Body of pancreas (tissue), 4 donors: ENCODE measurements at regions not wholly inside any gene's neighbourhood (a gene's known extent, or its start where the extent isn't known, plus 50 kb on each side); places are given as distances from the start of the nearest gene placed in this dataset.

ENCODE experiments used
- ATAC-seq: fragments of 150-250 bp; one replicate; pipeline ENCODE4 v1.9.1; 2016
- DNase-seq, 4 donors: peaks; one replicate each; pipeline ENCODE4 v3.0.0-alpha.2; 2019
- H3K27ac ChIP-seq, 4 donors: fragments of 200-600 bp; sonication (generic); 1 replicate in 3 of 4; 2 replicates in 1 of 4; pipeline versions ENCODE4 v1.5.1 to v1.6.1; 2016 to 2019; ENCODE audit warnings: mild to moderate bottlenecking in 1 of 4, mixed read lengths in 1 of 4, moderate library complexity in 1 of 4
- H3K27me3 ChIP-seq, 2 donors: fragments of 200-600 bp; sonication (generic); one replicate each; pipeline ENCODE4 v1.6.0; 2016; ENCODE audit warnings: mild to moderate bottlenecking in 1 of 2
- H3K36me3 ChIP-seq, 2 donors: fragments of 200-600 bp; sonication (generic); replicated peaks in 1 of 2; 2 replicates each; pipeline ENCODE4 v1.5.1; 2016; ENCODE audit warnings: low read depth in 2 of 2; ENCODE audit not compliant: insufficient read depth in 1 of 2
- H3K4me1 ChIP-seq: fragments of 200-600 bp; sonication (generic); one replicate; pipeline ENCODE4 v1.6.0; 2016
- H3K4me3 ChIP-seq, 2 donors: fragments of 200-600 bp; sonication (generic); 1 replicate in 1 of 2; 2 replicates in 1 of 2; pipeline ENCODE4 v1.5.1; 2016 to 2019
- H3K9me3 ChIP-seq, 3 donors: fragments of 200-600 bp; sonication (generic); 1 replicate in 2 of 3; 2 replicates in 1 of 3; pipeline ENCODE4 v1.5.1; 2016
- CTCF ChIP-seq, 7 experiments: fragments of 450-650 bp in 4 of 7; fragments of 200-600 bp in 3 of 7; sonication (generic) in 3 of 7; IDR thresholded peaks; one replicate each; pipeline ENCODE4 v1.5.1; 2016 to 2019; ENCODE audit warnings: antibody characterized with exemption in 7 of 7
- POLR2A ChIP-seq, 3 donors: fragments of 450-650 bp; IDR thresholded peaks; one replicate each; pipeline ENCODE4 v1.6.1; 2016; ENCODE audit warnings: antibody characterized with exemption in 3 of 3, mild to moderate bottlenecking in 2 of 3
- WGBS, 2 donors: methylation state at CpG; one replicate each; pipeline ENCODE4 v1.1.5; 2017; 5-methylcytosine and 5-hydroxymethylcytosine counted together
- intact Hi-C: fragments of 100-400 bp; cut with DNase I; formaldehyde crosslinking; loops from one replicate; pipeline ENCODE4 v1.15.1; 2023

GRCh38 chr14:28102814-28103213 lies 663.8 kb upstream of the FOXG1 start:
- TF ChIP-seq POLR2A (IDR thresholded peaks at IDR 0.05) (no peak), CTCF (IDR thresholded peaks at IDR 0.05) (no peak)
- ATAC-seq (no peak), DNase-seq (no peak)
- no peak overlapping the region for H3K4me3 ChIP-seq
- H3K4me1 ChIP-seq, result no peaks in the 10 kb centered on the region
- H3K36me3 ChIP-seq, result no peaks in the 10 kb centered on the region
- H3K27me3 ChIP-seq, result no peaks in the 10 kb centered on the region
- 46 to 47% methylated on average over 3 of the region's 3 CpGs for WGBS, 2 donors
- intact Hi-C loops, result no loop called here
- no peaks in the 10 kb centered on the region for H3K9me3 ChIP-seq
- H3K27ac ChIP-seq, result no peak overlapping the region

GRCh38 chr14:28113311-28113710 lies 653.3 kb upstream of the FOXG1 start:
- no peak overlapping the region for H3K27ac ChIP-seq
- H3K27me3 ChIP-seq, result no peaks in the 10 kb centered on the region
- no peak overlapping the region for H3K4me3 ChIP-seq
- no peaks in the 10 kb centered on the region for H3K36me3 ChIP-seq
- TF ChIP-seq CTCF (IDR thresholded peaks at IDR 0.05), result no peak
- TF ChIP-seq POLR2A (IDR thresholded peaks at IDR 0.05), result no peak
- no peak for ATAC-seq
- intact Hi-C loops, result no loop called here
- DNase-seq, result no peak
- H3K4me1 ChIP-seq, result no peaks in the 10 kb centered on the region
- H3K9me3 ChIP-seq, result no peaks in the 10 kb centered on the region
- 55 to 56% methylated on average over 2 of the region's 2 CpGs for WGBS, 2 donors

GRCh38 chr14:28116716-28117115 lies 649.9 kb upstream of the FOXG1 start:
- intact Hi-C loops, result no loop called here
- no peak overlapping the region for H3K4me3 ChIP-seq
- TF ChIP-seq CTCF (IDR thresholded peaks at IDR 0.05) (no peak), POLR2A (IDR thresholded peaks at IDR 0.05) (no peak)
- H3K9me3 ChIP-seq, result no peaks in the 10 kb centered on the region
- ATAC-seq (no peak), DNase-seq (no peak)
- no peaks in the 10 kb centered on the region for H3K4me1 ChIP-seq
- H3K36me3 ChIP-seq, result no peaks in the 10 kb centered on the region
- no peak overlapping the region for H3K27ac ChIP-seq
- no peaks in the 10 kb centered on the region for H3K27me3 ChIP-seq

GRCh38 chr14:28119849-28120248 lies 646.7 kb upstream of the FOXG1 start:
- Histone ChIP-seq H3K4me3 (no peak overlapping the region), H3K27ac (no peak overlapping the region), H3K9me3 (no peaks in the 10 kb centered on the region), H3K27me3 (no peaks in the 10 kb centered on the region), H3K4me1 (no peaks in the 10 kb centered on the region), H3K36me3 (no peaks in the 10 kb centered on the region)
- TF ChIP-seq POLR2A (IDR thresholded peaks at IDR 0.05) (no peak), CTCF (IDR thresholded peaks at IDR 0.05) (no peak)
- 29 to 30% methylated on average over 2 of the region's 2 CpGs for WGBS, 2 donors
- no peak for ATAC-seq
- DNase-seq, result no peak
- intact Hi-C loops, result no loop called here

GRCh38 chr14:28120391-28120790 lies 646.2 kb upstream of the FOXG1 start:
- TF ChIP-seq CTCF (IDR thresholded peaks at IDR 0.05) (no peak), POLR2A (IDR thresholded peaks at IDR 0.05) (no peak)
- Histone ChIP-seq H3K27me3 (no peaks in the 10 kb centered on the region), H3K9me3 (no peaks in the 10 kb centered on the region), H3K36me3 (no peaks in the 10 kb centered on the region), H3K4me3 (no peak overlapping the region), H3K4me1 (no peaks in the 10 kb centered on the region), H3K27ac (no peak overlapping the region)
- no peak for DNase-seq
- intact Hi-C loops, result no loop called here
- ATAC-seq, result no peak
